ENCODE measurements at regions not wholly inside any gene's neighbourhood (a gene's known extent, or its start where the extent isn't known, plus 50 kb on each side); places are given as distances from the start of the nearest gene placed in this dataset.

GRCh38 chr15:87682527-87682926, 574.0 kb downstream of the NTRK3 start:
- peaks cover 5% of the 10 kb centered on the region for H3K9me3 ChIP-seq (ENCODE audit: control insufficient read depth, insufficient read depth, low read length)

DNA sequence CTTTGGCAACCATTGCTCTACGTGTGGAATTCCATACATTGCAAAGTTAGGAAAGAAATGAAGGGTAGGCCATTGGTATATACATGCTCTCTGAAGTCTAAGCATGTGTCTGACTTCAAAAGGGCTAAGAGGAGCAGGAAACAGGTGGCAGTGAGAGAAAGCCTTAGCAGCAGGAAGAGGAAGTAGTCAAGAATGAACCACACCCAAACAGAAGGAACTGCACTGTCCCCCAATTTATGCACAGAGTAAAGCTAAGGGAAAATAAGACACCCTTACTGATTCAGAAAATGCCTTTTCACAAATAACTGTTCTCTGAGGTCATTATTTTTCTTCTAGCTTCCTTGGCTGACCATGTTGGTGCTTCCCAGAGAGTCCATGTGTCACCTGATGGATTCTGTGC, 575.4 kb downstream of the NTRK3 start:
- TF ChIP-seq CTCF (IDR thresholded peaks at IDR 0.05) = no peak
- intact Hi-C loops (cut with micrococcal nuclease) = no loop called here
- peaks cover 5% of the 10 kb centered on the region for H3K9me3 ChIP-seq (ENCODE audit: control insufficient read depth, insufficient read depth, low read length)
- no peaks in the 10 kb centered on the region for H3K4me1 ChIP-seq (ENCODE audit: control insufficient read depth, insufficient read depth, low read length)
- H3K4me3 ChIP-seq (ENCODE audit: low read length) = no peak overlapping the region
- Mint-ChIP-seq H3K36me3 (no peaks in the 10 kb centered on the region), H3K27ac (no peak overlapping the region), H3K4me3 (no peak overlapping the region), H3K27me3 (ENCODE audit: low read depth in 2 of 2) (no peaks in the 10 kb centered on the region), H3K9me3 (peaks cover 11 to 15% of the 10 kb centered on the region in 2 donors), H3K4me1 (no peaks in the 10 kb centered on the region)
- H3K27me3 ChIP-seq (ENCODE audit: control insufficient read depth, insufficient read depth, low read length) = no peaks in the 10 kb centered on the region
- DNase-seq = peak in 1 of 2 donors; percentile 11
- no peaks in the 10 kb centered on the region for H3K36me3 ChIP-seq (ENCODE audit: control insufficient read depth, insufficient read depth, low read length)
- 78% methylated on average over 1 of the region's 1 CpG for WGBS (ENCODE audit: insufficient coverage)
- no peak overlapping the region for H3K27ac ChIP-seq (ENCODE audit: low read length)
- ATAC-seq = no peak

More at GRCh38 chr15:87682527-87682926, 574.0 kb downstream of the NTRK3 start:
- no peak for TF ChIP-seq CTCF (IDR thresholded peaks at IDR 0.05)
- DNase-seq = no peak
- WGBS (ENCODE audit: insufficient coverage) = 86% methylated on average over 1 of the region's 1 CpG
- no peaks in the 10 kb centered on the region for H3K36me3 Mint-ChIP-seq
- Histone ChIP-seq H3K4me1 (ENCODE audit: control insufficient read depth, insufficient read depth, low read length) (no peaks in the 10 kb centered on the region), H3K4me3 (ENCODE audit: low read length) (no peak overlapping the region), H3K27me3 (ENCODE audit: control insufficient read depth, insufficient read depth, low read length) (no peaks in the 10 kb centered on the region), H3K27ac (ENCODE audit: low read length) (no peak overlapping the region), H3K36me3 (ENCODE audit: control insufficient read depth, insufficient read depth, low read length) (no peaks in the 10 kb centered on the region)
- H3K4me3 Mint-ChIP-seq = no peak overlapping the region
- H3K27ac Mint-ChIP-seq = no peak overlapping the region
- no peaks in the 10 kb centered on the region for H3K4me1 Mint-ChIP-seq
- peaks cover 5 to 11% of the 10 kb centered on the region in 2 donors for H3K9me3 Mint-ChIP-seq
- ATAC-seq = no peak
- H3K27me3 Mint-ChIP-seq (ENCODE audit: low read depth in 2 of 2) = no peaks in the 10 kb centered on the region
- intact Hi-C loops (cut with micrococcal nuclease) = no loop called here

DNA sequence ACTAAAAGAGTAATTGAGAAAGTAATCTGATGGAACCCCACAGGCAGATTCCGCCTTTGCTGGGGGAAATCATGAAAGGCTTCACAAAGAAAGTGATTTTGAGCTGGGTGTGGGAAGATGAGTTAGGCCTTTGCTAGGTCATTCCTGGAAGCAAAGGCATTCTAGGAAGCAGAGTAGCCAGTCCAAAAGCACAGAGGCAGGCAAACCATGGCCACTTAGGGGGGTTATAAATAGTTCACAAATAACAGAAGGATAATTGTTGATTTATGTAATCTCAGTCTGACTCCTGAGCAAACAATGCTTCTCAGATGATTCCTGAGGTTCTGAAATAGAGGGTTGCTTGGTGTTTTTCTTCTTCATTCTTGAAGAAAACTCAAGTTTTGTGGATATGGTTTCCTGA, 576.3 kb downstream of the NTRK3 start:
- no peak overlapping the region for H3K27ac Mint-ChIP-seq
- no peaks in the 10 kb centered on the region for H3K36me3 Mint-ChIP-seq
- intact Hi-C loops (cut with micrococcal nuclease) = no loop called here

More for the DNA sequence above, 576.3 kb downstream of the NTRK3 start:
- Mint-ChIP-seq H3K9me3 (peaks cover 15% of the 10 kb centered on the region in 2 donors), H3K4me1 (no peaks in the 10 kb centered on the region), H3K27me3 (ENCODE audit: low read depth in 2 of 2) (no peaks in the 10 kb centered on the region), H3K4me3 (no peak overlapping the region)
- H3K4me1 ChIP-seq (ENCODE audit: control insufficient read depth, insufficient read depth, low read length) = no peaks in the 10 kb centered on the region
- no peak for DNase-seq
- H3K27me3 ChIP-seq (ENCODE audit: control insufficient read depth, insufficient read depth, low read length) = no peaks in the 10 kb centered on the region
- H3K27ac ChIP-seq (ENCODE audit: low read length) = no peak overlapping the region
- H3K36me3 ChIP-seq (ENCODE audit: control insufficient read depth, insufficient read depth, low read length) = no peaks in the 10 kb centered on the region
- ATAC-seq = no peak
- TF ChIP-seq CTCF (IDR thresholded peaks at IDR 0.05) = no peak
- peaks cover 5% of the 10 kb centered on the region for H3K9me3 ChIP-seq (ENCODE audit: control insufficient read depth, insufficient read depth, low read length)
- 96% methylated on average over 1 of the region's 1 CpG for WGBS (ENCODE audit: insufficient coverage)
- no peak overlapping the region for H3K4me3 ChIP-seq (ENCODE audit: low read length)

All from natural killer cell (primary cell).